ENCODE measurements at regions not wholly inside any gene's neighbourhood (a gene's known extent, or its start where the extent isn't known, plus 50 kb on each side); places are given as distances from the start of the nearest gene placed in this dataset.

GRCh38 chr7:118583641-118584040 is 359.1 kb downstream of the ANKRD7 start:
- no peak for DNase-seq (ENCODE audit: low read depth in 1 of 2, low spot score in 1 of 2)
- no peaks in the 10 kb centered on the region for H3K27me3 ChIP-seq
- no peak overlapping the region for H3K27ac ChIP-seq
- no peak overlapping the region for H3K4me3 ChIP-seq
- no peaks in the 10 kb centered on the region for H3K4me1 ChIP-seq (ENCODE audit: low read depth)
- H3K36me3 ChIP-seq: no peaks in the 10 kb centered on the region
- TF ChIP-seq CTCF (IDR thresholded peaks at IDR 0.05; ENCODE audit: low read depth, low read length): no peak
- H3K9me3 ChIP-seq (ENCODE audit: low read depth): no peaks in the 10 kb centered on the region

- Histone ChIP-seq H3K27me3 (no peaks in the 10 kb centered on the region), H3K4me3 (no peak overlapping the region), H3K36me3 (no peaks in the 10 kb centered on the region), H3K9me3 (ENCODE audit: low read depth) (no peaks in the 10 kb centered on the region), H3K27ac (no peak overlapping the region), H3K4me1 (ENCODE audit: low read depth) (no peaks in the 10 kb centered on the region)
- no peak for DNase-seq (ENCODE audit: low read depth in 1 of 2, low spot score in 1 of 2)
- TF ChIP-seq CTCF (IDR thresholded peaks at IDR 0.05; ENCODE audit: low read depth, low read length): no peak
Measured at GRCh38 chr7:118586248-118586647, 361.7 kb downstream of the ANKRD7 start.

- H3K27ac ChIP-seq: no peak overlapping the region
- no peaks in the 10 kb centered on the region for H3K27me3 ChIP-seq
- H3K36me3 ChIP-seq: no peaks in the 10 kb centered on the region
- peak in 1 of 2 donors; percentile 7 for DNase-seq (ENCODE audit: low read depth in 1 of 2, low spot score in 1 of 2)
- H3K4me1 ChIP-seq (ENCODE audit: low read depth): no peaks in the 10 kb centered on the region
- TF ChIP-seq CTCF (IDR thresholded peaks at IDR 0.05; ENCODE audit: low read depth, low read length): no peak
- H3K4me3 ChIP-seq: no peak overlapping the region
- no peaks in the 10 kb centered on the region for H3K9me3 ChIP-seq (ENCODE audit: low read depth)
Measured at GRCh38 chr7:118590107-118590506, 365.6 kb downstream of the ANKRD7 start.

- H3K27me3 ChIP-seq: no peaks in the 10 kb centered on the region
- H3K4me3 ChIP-seq: no peak overlapping the region
- no peak for TF ChIP-seq CTCF (IDR thresholded peaks at IDR 0.05; ENCODE audit: low read depth, low read length)
- no peaks in the 10 kb centered on the region for H3K9me3 ChIP-seq (ENCODE audit: low read depth)
- H3K27ac ChIP-seq: no peak overlapping the region
- H3K4me1 ChIP-seq (ENCODE audit: low read depth): no peaks in the 10 kb centered on the region
- no peak for DNase-seq (ENCODE audit: low read depth in 1 of 2, low spot score in 1 of 2)
- no peaks in the 10 kb centered on the region for H3K36me3 ChIP-seq
Measured at GRCh38 chr7:118602090-118602489, 377.6 kb downstream of the ANKRD7 start.

- H3K27me3 ChIP-seq: no peaks in the 10 kb centered on the region
- no peak for TF ChIP-seq CTCF (IDR thresholded peaks at IDR 0.05; ENCODE audit: low read depth, low read length)
Measured at GRCh38 chr7:118606602-118607001, 382.1 kb downstream of the ANKRD7 start.

GRCh38 chr7:118609207-118609606 is 384.7 kb downstream of the ANKRD7 start:
- no peaks in the 10 kb centered on the region for H3K4me1 ChIP-seq (ENCODE audit: low read depth)
- no peaks in the 10 kb centered on the region for H3K27me3 ChIP-seq
- no peaks in the 10 kb centered on the region for H3K9me3 ChIP-seq (ENCODE audit: low read depth)
- no peak for TF ChIP-seq CTCF (IDR thresholded peaks at IDR 0.05; ENCODE audit: low read depth, low read length)
- H3K4me3 ChIP-seq: no peak overlapping the region
- DNase-seq (ENCODE audit: low read depth in 1 of 2, low spot score in 1 of 2): no peak
- no peak overlapping the region for H3K27ac ChIP-seq
- H3K36me3 ChIP-seq: no peaks in the 10 kb centered on the region

More at GRCh38 chr7:118606602-118607001, 382.1 kb downstream of the ANKRD7 start:
- H3K4me1 ChIP-seq (ENCODE audit: low read depth): no peaks in the 10 kb centered on the region
- no peak for DNase-seq (ENCODE audit: low read depth in 1 of 2, low spot score in 1 of 2)
- H3K4me3 ChIP-seq: no peak overlapping the region
- H3K9me3 ChIP-seq (ENCODE audit: low read depth): no peaks in the 10 kb centered on the region
- no peak overlapping the region for H3K27ac ChIP-seq
- H3K36me3 ChIP-seq: no peaks in the 10 kb centered on the region

All from cardiac muscle cell (in vitro differentiated cells and primary cell).